Nephron progenitor cell (in vitro differentiated cells): ENCODE measurements at regions not wholly inside any gene's neighbourhood (a gene's known extent, or its start where the extent isn't known, plus 50 kb on each side); places are given as distances from the start of the nearest gene placed in this dataset.
A peak's percentile ranks its signal among the peaks of the same experiment; 100 is the strongest.

Experiments used
- DNase-seq: peaks from one replicate; pipeline ENCODE4 v3.0.0; 2021
- H3K27ac Mint-ChIP-seq: 2 replicates; pipeline ENCODE4 v1.8.0; 2021; ENCODE audit warnings: mild to moderate bottlenecking, moderate library complexity, mixed read lengths
- H3K27me3 Mint-ChIP-seq: 2 replicates; pipeline ENCODE4 v1.8.0; 2021; ENCODE audit warnings: mild to moderate bottlenecking, low read depth, mixed read lengths; ENCODE audit not compliant: poor library complexity
- H3K36me3 Mint-ChIP-seq: 2 replicates; pipeline ENCODE4 v1.8.0; 2021; ENCODE audit warnings: low read depth, mixed read lengths
- H3K4me1 Mint-ChIP-seq: 2 replicates; pipeline ENCODE4 v1.8.0; 2021; ENCODE audit warnings: mixed read lengths
- H3K4me3 Mint-ChIP-seq: 2 replicates; pipeline ENCODE4 v1.8.0; 2021; ENCODE audit warnings: mild to moderate bottlenecking, moderate library complexity, mixed read lengths
- H3K9me3 Mint-ChIP-seq: 2 replicates; pipeline ENCODE4 v1.8.0; 2021; ENCODE audit warnings: mild to moderate bottlenecking, moderate library complexity, mixed read lengths
- TF ChIP-seq, protein P1 (sequence below): fragments of 200-600 bp; sonication (generic); IDR thresholded peaks from 2 replicates; pipeline ENCODE4 v1.5.0; 2021; ENCODE audit warnings: antibody characterized with exemption

GRCh38 chr14:23694949-23695663 lies 58.9 kb downstream of the DHRS2 start:
- H3K4me3 Mint-ChIP-seq: no peak overlapping the region
- H3K27ac Mint-ChIP-seq: no peak overlapping the region

DNA sequence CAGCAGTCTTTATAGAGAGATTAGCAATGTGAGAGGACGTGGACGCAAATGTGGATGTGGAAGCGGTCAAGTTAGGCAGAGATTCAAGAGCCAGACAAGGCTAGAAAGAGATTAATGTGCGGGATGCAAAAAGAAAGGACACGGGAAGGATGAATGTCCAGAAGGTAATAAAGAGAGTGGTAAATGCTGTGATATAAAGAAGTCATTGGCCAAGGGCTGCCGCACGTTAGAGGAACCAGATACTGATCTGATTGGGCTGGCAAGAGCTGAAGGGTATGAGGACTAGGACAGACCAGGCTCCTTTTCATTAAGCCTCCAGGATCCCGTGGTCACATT lies 59.5 kb downstream of the DHRS2 start:
- H3K36me3 Mint-ChIP-seq: no peaks in the 10 kb centered on the region
- no peak overlapping the region for H3K27ac Mint-ChIP-seq
- DNase-seq: no peak
- peaks cover 5% of the 10 kb centered on the region for H3K4me1 Mint-ChIP-seq
- H3K4me3 Mint-ChIP-seq: no peak overlapping the region
- peaks cover 7% of the 10 kb centered on the region for H3K27me3 Mint-ChIP-seq
- peaks cover 27% of the 10 kb centered on the region for H3K9me3 Mint-ChIP-seq
- TF ChIP-seq, protein P1, sequence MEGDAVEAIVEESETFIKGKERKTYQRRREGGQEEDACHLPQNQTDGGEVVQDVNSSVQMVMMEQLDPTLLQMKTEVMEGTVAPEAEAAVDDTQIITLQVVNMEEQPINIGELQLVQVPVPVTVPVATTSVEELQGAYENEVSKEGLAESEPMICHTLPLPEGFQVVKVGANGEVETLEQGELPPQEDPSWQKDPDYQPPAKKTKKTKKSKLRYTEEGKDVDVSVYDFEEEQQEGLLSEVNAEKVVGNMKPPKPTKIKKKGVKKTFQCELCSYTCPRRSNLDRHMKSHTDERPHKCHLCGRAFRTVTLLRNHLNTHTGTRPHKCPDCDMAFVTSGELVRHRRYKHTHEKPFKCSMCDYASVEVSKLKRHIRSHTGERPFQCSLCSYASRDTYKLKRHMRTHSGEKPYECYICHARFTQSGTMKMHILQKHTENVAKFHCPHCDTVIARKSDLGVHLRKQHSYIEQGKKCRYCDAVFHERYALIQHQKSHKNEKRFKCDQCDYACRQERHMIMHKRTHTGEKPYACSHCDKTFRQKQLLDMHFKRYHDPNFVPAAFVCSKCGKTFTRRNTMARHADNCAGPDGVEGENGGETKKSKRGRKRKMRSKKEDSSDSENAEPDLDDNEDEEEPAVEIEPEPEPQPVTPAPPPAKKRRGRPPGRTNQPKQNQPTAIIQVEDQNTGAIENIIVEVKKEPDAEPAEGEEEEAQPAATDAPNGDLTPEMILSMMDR: no peak

More at GRCh38 chr14:23694949-23695663, 58.9 kb downstream of the DHRS2 start:
- Mint-ChIP-seq H3K36me3 (no peaks in the 10 kb centered on the region), H3K27me3 (peaks cover 3% of the 10 kb centered on the region), H3K4me1 (peaks cover 5% of the 10 kb centered on the region), H3K9me3 (peaks cover 27% of the 10 kb centered on the region)
- TF ChIP-seq, protein P1: no peak
- peak; percentile 44 for DNase-seq

- DNase-seq: no peak
- Mint-ChIP-seq H3K4me3 (no peak overlapping the region), H3K27ac (no peak overlapping the region), H3K4me1 (peaks cover 5% of the 10 kb centered on the region), H3K9me3 (peaks cover 25% of the 10 kb centered on the region), H3K27me3 (peaks cover 11% of the 10 kb centered on the region), H3K36me3 (no peaks in the 10 kb centered on the region)
- TF ChIP-seq, protein P1: no peak
Observed at GRCh38 chr14:23696701-23697239, 60.6 kb downstream of the DHRS2 start.

DNA sequence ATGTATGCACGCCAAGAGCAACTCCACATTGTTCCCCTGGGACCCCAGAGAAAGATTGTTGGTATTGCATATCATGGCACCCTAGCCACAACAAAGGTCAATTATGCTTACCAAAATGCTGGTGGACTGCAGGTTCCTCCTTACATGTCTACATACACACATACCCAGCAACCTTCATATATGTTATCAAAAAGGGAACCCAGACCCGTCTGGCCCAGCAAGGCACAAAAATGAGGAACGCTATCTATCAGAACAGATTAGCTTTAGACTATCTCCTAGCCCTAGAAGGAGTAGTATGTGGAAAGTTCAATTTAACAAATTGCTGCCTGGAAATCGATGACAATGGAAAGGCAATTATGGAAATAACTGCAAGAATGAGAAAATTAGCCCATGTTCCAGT lies 61.5 kb downstream of the DHRS2 start:
- no peaks in the 10 kb centered on the region for H3K4me1 Mint-ChIP-seq
- H3K27me3 Mint-ChIP-seq: peaks cover 12% of the 10 kb centered on the region

GRCh38 chr14:23702656-23703426 lies 66.7 kb downstream of the DHRS2 start:
- DNase-seq: no peak
- TF ChIP-seq, protein P1: no peak
- Mint-ChIP-seq H3K9me3 (peaks cover 72% of the 10 kb centered on the region), H3K27me3 (peaks cover 12% of the 10 kb centered on the region), H3K36me3 (no peaks in the 10 kb centered on the region), H3K4me3 (no peak overlapping the region), H3K27ac (no peak overlapping the region), H3K4me1 (no peaks in the 10 kb centered on the region)

More for the DNA sequence above, 61.5 kb downstream of the DHRS2 start:
- Mint-ChIP-seq H3K4me3 (no peak overlapping the region), H3K9me3 (peaks cover 26% of the 10 kb centered on the region), H3K27ac (no peak overlapping the region), H3K36me3 (no peaks in the 10 kb centered on the region)
- TF ChIP-seq, protein P1: no peak
- DNase-seq: no peak
